CMK (cell line): ENCODE measurements at regions not wholly inside any gene's neighbourhood (a gene's known extent, or its start where the extent isn't known, plus 50 kb on each side); places are given as distances from the start of the nearest gene placed in this dataset.
"Not testable (repeated sequence)": the region's sequence is repeated elsewhere in the genome, so short reads cannot be mapped to it uniquely, and the experiment has no call there.

ENCODE experiments used
- DNase-seq: peaks from one replicate; pipeline ENCODE4 v3.0.0-alpha.2; 2010; ENCODE audit warnings: low read depth

GRCh38 chr2:128510701-128511397 lies 192.2 kb upstream of the HS6ST1 start:
- DNase-seq, result no peak

GRCh38 chr2:128511731-128512378 lies 193.2 kb upstream of the HS6ST1 start:
- DNase-seq, result no peak

GRCh38 chr2:128512379-128513115 lies 193.9 kb upstream of the HS6ST1 start:
- no peak for DNase-seq

GRCh38 chr2:128513116-128513960 lies 194.7 kb upstream of the HS6ST1 start:
- DNase-seq, result no peak

GRCh38 chr2:128513961-128514283 lies 195.3 kb upstream of the HS6ST1 start:
- DNase-seq, result no peak

- no peak for DNase-seq
Observed at GRCh38 chr2:128514555-128514955, 195.9 kb upstream of the HS6ST1 start.

GRCh38 chr2:128516938-128517337 lies 198.3 kb upstream of the HS6ST1 start:
- DNase-seq, result no peak

- DNase-seq, result not testable (repeated sequence)
Observed at GRCh38 chr2:128519028-128519427, 200.4 kb upstream of the HS6ST1 start.

GRCh38 chr2:128519517-128520215 lies 201.0 kb upstream of the HS6ST1 start:
- DNase-seq, result no peak

- DNase-seq, result no peak
Observed at GRCh38 chr2:128520340-128520739, 201.7 kb upstream of the HS6ST1 start.

- DNase-seq, result no peak
Observed at GRCh38 chr2:128520791-128521190, 202.1 kb upstream of the HS6ST1 start.

- DNase-seq, result no peak
Observed at GRCh38 chr2:128521482-128521881, 202.8 kb upstream of the HS6ST1 start.

- DNase-seq, result no peak
Observed at GRCh38 chr2:128522829-128523228, 204.2 kb upstream of the HS6ST1 start.

GRCh38 chr2:128523457-128523856 lies 204.8 kb upstream of the HS6ST1 start:
- no peak for DNase-seq

GRCh38 chr2:128524183-128524582 lies 205.5 kb upstream of the HS6ST1 start:
- no peak for DNase-seq

GRCh38 chr2:128525653-128526052 lies 207.0 kb upstream of the HS6ST1 start:
- DNase-seq, result no peak

- no peak for DNase-seq
Observed at GRCh38 chr2:128526455-128526976, 207.8 kb upstream of the HS6ST1 start.

- no peak for DNase-seq
Observed at GRCh38 chr2:128528133-128528532, 209.5 kb upstream of the HS6ST1 start.

- DNase-seq, result no peak
Observed at GRCh38 chr2:128530025-128530573, 211.4 kb upstream of the HS6ST1 start.

- DNase-seq, result no peak
Observed at GRCh38 chr2:128531856-128532255, 213.2 kb upstream of the HS6ST1 start.

- no peak for DNase-seq
Observed at GRCh38 chr2:128533101-128533500, 214.4 kb upstream of the HS6ST1 start.
